ENCODE measurements at regions not wholly inside any gene's neighbourhood (a gene's known extent, or its start where the extent isn't known, plus 50 kb on each side); places are given as distances from the start of the nearest gene placed in this dataset.

DNA sequence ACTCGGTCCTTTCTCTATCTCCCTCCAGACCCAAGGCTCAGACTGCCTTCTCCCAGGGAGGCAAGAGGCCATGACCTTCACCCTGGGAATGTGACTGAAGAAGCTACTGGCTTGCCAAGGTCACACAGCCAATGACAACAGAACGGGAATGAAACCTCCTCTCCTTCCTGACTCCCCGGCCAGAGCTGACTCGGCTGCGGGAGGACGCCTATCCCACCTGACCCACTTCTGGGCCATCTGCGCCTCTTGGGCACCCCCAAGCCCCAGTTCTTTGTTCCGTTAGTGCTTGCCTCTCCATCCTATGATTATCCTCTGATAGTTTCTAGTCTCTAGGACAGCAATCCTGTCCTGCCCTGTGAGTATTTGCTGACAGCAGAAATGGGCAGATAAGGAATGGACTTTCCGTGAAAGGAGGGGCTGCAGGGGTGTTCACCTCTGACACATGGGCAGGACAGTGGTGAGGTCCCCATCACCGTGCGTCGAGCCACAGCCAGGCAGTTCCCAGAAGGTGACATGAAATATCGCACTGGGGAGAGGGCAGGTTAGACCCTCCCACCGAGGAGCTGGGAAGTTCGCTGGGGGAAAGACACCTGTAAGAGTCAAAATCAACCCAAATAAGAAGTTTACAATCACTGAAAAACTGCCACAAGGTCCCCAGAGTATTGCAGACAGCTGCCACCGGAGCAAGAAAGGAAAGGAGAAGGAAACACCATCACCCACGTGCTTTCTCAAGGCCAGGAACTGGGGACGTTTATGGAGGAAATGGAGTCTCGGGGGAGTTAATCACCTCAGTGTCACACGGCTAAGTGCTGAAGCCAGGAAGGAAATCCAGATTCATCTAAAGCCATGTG, 63.0 kb downstream of the INSIG1 start:
- peaks cover 34% of the 10 kb centered on the region for H3K27me3 Mint-ChIP-seq
- POLR2A ChIA-PET, result no interaction called here
- H3K4me3 Mint-ChIP-seq, result no peak overlapping the region
- H3K36me3 Mint-ChIP-seq (ENCODE audit: low read depth), result no peaks in the 10 kb centered on the region
- no peaks in the 10 kb centered on the region for H3K9me3 Mint-ChIP-seq
- no peak for DNase-seq
- H3K27ac Mint-ChIP-seq, result no peak overlapping the region
- H3K4me1 Mint-ChIP-seq, result peaks cover 2% of the 10 kb centered on the region
- CTCF ChIA-PET, result no interaction called here

DNA sequence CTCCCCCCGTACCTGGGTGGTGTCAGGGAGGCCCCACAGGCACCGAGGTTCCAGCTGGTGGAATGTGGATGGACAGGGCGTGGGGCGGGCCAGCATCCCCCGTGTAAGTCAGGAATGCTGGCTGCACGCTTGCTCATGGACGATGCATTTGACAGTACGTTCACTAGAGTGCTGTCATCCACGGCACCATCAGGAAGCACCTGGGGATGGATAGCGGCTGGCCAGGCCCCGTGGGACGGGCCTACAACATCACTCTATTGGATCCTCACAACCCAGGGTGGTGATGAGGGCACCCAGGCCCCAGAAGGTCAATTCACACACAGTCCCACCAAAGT, 63.6 kb downstream of the INSIG1 start:
- POLR2A ChIA-PET, result no interaction called here
- Mint-ChIP-seq H3K36me3 (ENCODE audit: low read depth) (no peaks in the 10 kb centered on the region), H3K9me3 (no peaks in the 10 kb centered on the region), H3K27me3 (peaks cover 34% of the 10 kb centered on the region), H3K4me1 (peaks cover 2% of the 10 kb centered on the region), H3K4me3 (no peak overlapping the region), H3K27ac (no peak overlapping the region)
- CTCF ChIA-PET, result no interaction called here
- no peak for DNase-seq

DNA sequence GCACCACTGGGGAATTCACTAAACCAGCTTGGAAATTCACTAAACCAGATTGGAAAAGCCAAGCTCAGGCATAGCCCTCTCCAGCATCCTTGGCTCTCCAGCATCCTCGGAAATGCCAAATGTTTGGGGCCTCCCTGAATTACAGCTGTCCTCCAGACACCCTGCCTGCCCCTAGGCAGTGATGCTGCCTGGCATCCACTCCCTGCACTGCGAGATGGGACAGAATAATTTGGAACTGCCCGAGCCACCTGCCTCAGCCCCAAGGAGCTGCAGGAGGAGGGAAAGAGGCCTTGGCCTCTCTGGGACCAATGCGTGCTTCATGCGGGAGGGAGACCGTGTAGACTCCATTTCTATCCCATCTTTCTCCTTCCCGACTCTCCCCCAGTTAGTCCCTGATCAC, 64.3 kb downstream of the INSIG1 start:
- no peak overlapping the region for H3K27ac Mint-ChIP-seq
- H3K36me3 Mint-ChIP-seq (ENCODE audit: low read depth), result no peaks in the 10 kb centered on the region
- POLR2A ChIA-PET, result no interaction called here
- DNase-seq, result no peak
- H3K9me3 Mint-ChIP-seq, result no peaks in the 10 kb centered on the region
- peaks cover 2% of the 10 kb centered on the region for H3K4me1 Mint-ChIP-seq
- CTCF ChIA-PET, result interaction anchor here (0.8 kb wide), 1 partner anchor 17 kb away, joined by 3 read pairs; no protein-coding TSS in a partner anchor
- H3K27me3 Mint-ChIP-seq, result peaks cover 34% of the 10 kb centered on the region
- H3K4me3 Mint-ChIP-seq, result no peak overlapping the region

DNA sequence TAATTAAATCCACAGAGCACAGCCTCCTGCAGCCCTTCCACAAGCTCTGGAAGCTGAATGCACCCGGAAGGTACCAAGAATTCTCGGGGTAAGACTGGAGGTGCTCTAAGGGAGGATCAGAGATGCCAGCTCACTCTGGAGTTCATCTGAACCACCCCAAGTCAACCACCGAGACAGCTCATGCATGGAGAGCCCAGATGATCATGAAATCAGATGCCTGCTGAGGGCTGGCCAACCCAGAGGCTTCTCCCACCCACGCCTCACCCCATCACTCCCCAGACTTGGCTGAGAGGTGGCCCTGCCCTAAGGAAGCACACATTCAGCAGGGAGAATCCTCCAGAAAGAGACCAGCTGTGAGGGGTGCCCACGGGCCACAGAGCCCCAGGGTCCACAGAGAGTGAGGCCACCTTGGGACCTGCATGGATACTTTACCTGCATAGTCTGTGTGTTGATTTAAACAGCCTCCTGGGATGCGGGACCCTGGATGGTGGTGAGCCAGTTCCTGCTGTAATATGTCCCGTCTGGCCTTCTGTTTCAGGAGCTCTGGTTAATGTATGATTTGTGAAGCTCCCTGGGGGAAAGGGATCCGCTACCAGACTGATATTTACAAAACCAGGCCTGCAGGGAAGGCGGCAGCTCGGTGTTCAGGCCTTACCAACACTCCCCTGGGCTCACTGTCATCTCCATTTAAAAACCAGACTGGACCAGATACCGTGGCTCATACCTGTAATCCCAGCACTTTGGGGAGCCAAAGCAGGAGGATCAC, 64.9 kb downstream of the INSIG1 start:
- H3K4me1 Mint-ChIP-seq, result peaks cover 2% of the 10 kb centered on the region
- H3K36me3 Mint-ChIP-seq (ENCODE audit: low read depth), result no peaks in the 10 kb centered on the region
- no peak overlapping the region for H3K27ac Mint-ChIP-seq
- no peak overlapping the region for H3K4me3 Mint-ChIP-seq
- CTCF ChIA-PET, result interaction anchor here (0.8 kb wide), 1 partner anchor 17 kb away, joined by 3 read pairs; no protein-coding TSS in a partner anchor
- H3K9me3 Mint-ChIP-seq, result no peaks in the 10 kb centered on the region
- H3K27me3 Mint-ChIP-seq, result peaks cover 34% of the 10 kb centered on the region
- POLR2A ChIA-PET, result no interaction called here
- DNase-seq, result no peak

DNA sequence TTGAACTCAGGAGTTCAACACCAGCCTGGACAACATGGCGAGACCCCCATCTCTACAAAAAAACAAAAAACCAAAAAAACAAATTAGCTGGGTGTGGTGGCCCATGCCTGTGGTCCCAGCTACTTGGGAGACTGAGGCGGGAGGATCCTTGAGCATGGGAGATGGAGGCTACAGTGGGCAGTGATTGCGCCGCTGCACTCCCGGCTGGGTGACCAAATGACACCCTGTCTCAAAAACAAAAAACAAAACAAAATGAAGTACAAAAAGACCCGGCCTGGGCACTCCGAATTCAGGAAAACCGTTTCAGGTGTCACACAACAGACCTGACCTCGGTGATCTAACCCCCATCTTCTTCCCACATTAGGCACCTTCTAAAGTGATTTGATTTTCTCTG, 65.5 kb downstream of the INSIG1 start:
- H3K9me3 Mint-ChIP-seq, result no peaks in the 10 kb centered on the region
- H3K36me3 Mint-ChIP-seq (ENCODE audit: low read depth), result no peaks in the 10 kb centered on the region
- H3K27me3 Mint-ChIP-seq, result peaks cover 34% of the 10 kb centered on the region

DNA sequence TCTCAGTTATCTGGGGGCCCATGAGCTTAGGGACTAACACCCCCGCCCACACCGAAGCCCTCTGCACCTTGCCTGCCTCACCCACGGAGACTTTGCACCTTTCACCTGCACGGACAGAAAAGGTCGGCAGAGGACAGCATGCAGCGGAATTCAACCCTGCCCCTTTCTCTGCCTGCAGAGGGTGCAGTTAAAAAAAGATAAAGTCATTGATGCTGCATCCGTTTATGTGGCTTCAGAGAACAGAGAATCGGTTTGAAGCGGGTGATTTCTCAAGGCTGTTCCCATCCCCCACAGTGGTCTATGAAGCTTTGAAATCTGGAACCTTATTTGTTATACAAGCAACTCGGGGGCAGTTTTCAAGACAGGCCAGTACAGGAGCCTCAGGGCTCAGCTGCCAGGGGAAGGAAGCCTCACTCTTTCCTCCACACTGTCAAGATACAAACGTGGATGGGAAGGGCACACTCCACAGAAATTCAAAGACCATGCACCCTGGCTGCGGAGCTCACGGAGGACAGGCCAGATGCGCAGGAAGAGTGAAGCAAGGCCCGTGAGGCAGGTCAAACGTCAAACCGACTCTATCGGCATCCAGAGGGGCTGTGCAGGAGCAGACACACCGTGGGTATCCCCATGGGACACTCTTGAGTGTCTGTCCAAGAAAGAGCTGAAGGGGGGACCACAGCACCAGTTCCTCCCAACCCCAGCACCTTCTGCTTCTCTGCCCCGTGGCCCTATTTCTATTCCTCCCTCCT, 66.3 kb downstream of the INSIG1 start:
- H3K36me3 Mint-ChIP-seq (ENCODE audit: low read depth), result no peaks in the 10 kb centered on the region
- H3K27ac Mint-ChIP-seq, result no peak overlapping the region
- H3K9me3 Mint-ChIP-seq, result no peaks in the 10 kb centered on the region
- DNase-seq, result no peak
- CTCF ChIA-PET, result interaction anchor here (1.8 to 2.0 kb wide), 2 partner anchors 19 to 437 kb away, joined by 5 to 8 read pairs; no protein-coding TSS in a partner anchor
- peaks cover 36% of the 10 kb centered on the region for H3K27me3 Mint-ChIP-seq
- no peak overlapping the region for H3K4me3 Mint-ChIP-seq
- H3K4me1 Mint-ChIP-seq, result no peaks in the 10 kb centered on the region
- POLR2A ChIA-PET, result interaction anchor here (1.4 kb wide), 1 partner anchor 65 kb away, joined by 3 read pairs; no protein-coding TSS in a partner anchor

More for the DNA sequence above, 65.5 kb downstream of the INSIG1 start:
- Mint-ChIP-seq H3K27ac (no peak overlapping the region), H3K4me3 (no peak overlapping the region), H3K4me1 (no peaks in the 10 kb centered on the region)
- DNase-seq, result no peak
- CTCF ChIA-PET, result no interaction called here
- POLR2A ChIA-PET, result no interaction called here

DNA sequence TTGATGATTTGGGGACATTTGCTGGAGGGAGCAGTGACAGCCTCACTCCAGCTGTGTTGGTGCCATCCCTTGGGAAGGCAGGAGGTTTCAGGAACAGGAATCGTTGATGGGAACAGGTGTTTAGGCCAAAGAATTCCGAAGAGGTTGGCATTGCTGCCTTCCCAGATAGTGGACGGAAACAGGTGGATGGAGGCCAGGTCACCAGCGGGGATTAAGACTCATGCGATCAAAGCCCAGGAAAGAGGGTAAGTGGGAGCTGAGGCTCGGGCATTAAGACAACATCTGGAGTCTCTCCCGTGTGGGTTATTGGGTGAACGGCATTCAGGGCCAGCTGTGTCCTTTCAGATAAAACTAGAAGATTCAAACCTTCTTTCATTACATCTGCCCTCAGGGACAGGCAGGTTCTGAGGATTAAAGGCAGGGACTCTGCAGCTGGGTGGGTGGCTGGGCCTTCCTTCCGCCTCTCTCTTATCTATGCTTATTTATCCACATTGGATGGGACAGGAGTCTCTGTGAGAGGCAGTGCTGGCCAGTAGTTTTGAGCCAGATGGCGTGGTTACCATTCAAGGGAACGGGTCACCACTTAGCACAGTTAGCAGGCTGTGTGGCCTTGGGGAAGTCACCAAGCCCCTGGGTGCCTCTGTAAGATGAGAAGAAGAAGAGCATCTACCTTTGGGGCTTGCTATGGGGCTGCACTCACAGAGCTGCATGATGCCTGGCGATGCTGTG, 67.6 kb downstream of the INSIG1 start:
- Mint-ChIP-seq H3K27me3 (peaks cover 41% of the 10 kb centered on the region), H3K9me3 (no peaks in the 10 kb centered on the region), H3K4me3 (no peak overlapping the region), H3K4me1 (no peaks in the 10 kb centered on the region), H3K27ac (no peak overlapping the region), H3K36me3 (ENCODE audit: low read depth) (no peaks in the 10 kb centered on the region)
- POLR2A ChIA-PET, result interaction anchor here (1.4 kb wide), 1 partner anchor 66 kb away, joined by 3 read pairs; no protein-coding TSS in a partner anchor
- DNase-seq, result no peak
- CTCF ChIA-PET, result interaction anchor here (1.8 to 2.0 kb wide), 2 partner anchors 20 to 438 kb away, joined by 5 to 8 read pairs; no protein-coding TSS in a partner anchor

DNA sequence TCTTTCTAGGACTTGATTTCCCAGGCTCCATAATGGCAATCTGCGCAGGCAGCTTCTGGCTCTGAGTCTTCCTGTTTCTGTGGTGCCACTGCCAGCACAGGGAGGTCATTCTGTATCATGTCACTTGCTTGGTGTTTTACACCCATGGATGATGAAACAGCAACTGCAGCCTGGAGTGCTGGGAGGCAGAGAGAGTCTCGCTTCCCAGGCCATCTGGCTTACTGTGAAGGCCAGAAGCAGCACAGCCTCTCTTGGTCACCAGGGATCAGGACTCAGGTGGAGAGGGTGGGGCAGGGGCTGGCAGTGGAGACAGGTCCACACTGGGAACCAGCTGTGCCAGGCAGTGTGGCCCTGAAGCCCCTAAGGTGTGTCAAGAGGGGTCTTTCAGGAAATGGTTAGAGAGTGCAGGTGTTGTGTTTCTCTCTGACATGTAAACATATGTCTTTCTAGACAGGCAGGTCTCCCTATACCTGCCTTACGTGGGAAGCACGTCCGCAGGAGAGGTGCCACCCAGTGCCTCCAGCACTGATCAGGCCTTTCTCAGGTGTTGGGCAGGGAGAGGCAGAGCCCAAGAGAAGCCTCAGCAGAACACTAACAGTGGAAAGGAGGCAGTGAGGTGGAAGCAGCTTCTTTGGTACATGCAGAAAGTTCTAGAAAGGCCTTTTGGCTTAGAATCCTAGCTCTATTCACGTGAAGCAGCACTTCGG, 71.4 kb downstream of the INSIG1 start:
- CTCF ChIA-PET, result interaction anchor here (0.7 kb wide), 1 partner anchor 112 kb away, joined by 3 read pairs; no protein-coding TSS in a partner anchor
- no peak overlapping the region for H3K4me3 Mint-ChIP-seq
- POLR2A ChIA-PET, result no interaction called here
- peaks cover 4% of the 10 kb centered on the region for H3K36me3 Mint-ChIP-seq (ENCODE audit: low read depth)
- peaks cover 50% of the 10 kb centered on the region for H3K27me3 Mint-ChIP-seq
- H3K4me1 Mint-ChIP-seq, result peaks cover 12% of the 10 kb centered on the region
- H3K9me3 Mint-ChIP-seq, result no peaks in the 10 kb centered on the region
- no peak overlapping the region for H3K27ac Mint-ChIP-seq
- DNase-seq, result no peak

DNA sequence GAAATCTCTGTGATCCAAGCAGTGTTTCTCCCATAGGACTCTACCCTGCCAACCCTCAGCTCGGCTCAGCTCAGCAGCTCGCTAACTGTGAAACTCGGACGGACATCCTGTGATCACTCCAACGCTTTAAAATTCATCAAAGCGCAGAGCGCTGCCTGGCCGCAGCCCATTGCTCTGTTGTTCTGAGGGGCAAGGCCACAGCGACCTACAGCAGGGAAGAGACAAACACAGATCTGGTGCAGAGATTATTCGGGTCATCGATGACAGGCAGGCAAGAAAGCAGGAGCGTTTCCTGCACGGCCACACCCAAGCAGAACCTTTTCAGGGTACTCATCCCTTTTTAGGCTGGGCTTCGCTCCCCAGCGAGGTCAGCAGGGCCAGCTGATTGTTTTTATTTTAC, 72.1 kb downstream of the INSIG1 start:
- Mint-ChIP-seq H3K4me3 (no peak overlapping the region), H3K9me3 (no peaks in the 10 kb centered on the region), H3K36me3 (ENCODE audit: low read depth) (peaks cover 4% of the 10 kb centered on the region), H3K27ac (no peak overlapping the region), H3K27me3 (peaks cover 49% of the 10 kb centered on the region), H3K4me1 (peaks cover 16% of the 10 kb centered on the region)
- CTCF ChIA-PET, result interaction anchor here (0.7 kb wide), 1 partner anchor 112 kb away, joined by 3 read pairs; no protein-coding TSS in a partner anchor
- POLR2A ChIA-PET, result no interaction called here
- no peak for DNase-seq

DNA sequence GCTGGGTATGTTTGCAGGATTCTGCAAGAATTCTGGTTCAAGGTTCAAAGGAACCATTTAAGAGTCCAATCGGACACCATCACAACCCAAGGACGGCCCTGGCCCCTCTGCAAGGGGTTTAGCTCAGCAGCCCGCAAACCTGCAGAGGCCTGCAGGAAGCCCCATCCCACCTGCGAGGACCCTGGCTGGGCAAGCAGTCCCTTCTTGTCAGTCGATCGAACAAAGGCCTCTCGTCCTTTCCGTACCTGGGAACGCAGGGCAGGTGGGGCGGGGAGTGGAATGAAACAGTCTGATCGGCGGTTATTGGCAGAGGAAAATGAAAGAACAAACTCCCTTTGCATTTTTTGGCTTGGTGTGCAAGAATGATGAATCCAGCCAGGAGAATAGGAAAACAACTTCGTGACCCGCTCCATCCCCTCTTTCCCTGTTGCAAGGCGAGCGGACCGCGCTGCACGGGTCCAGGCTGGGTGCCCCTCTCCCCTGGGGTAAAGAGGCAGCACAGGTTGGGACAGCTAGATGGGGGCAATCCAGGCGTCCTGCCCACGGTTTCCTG, 73.7 kb downstream of the INSIG1 start:
- peaks cover 61% of the 10 kb centered on the region for H3K27me3 Mint-ChIP-seq
- peaks cover 31% of the 10 kb centered on the region for H3K4me1 Mint-ChIP-seq
- ChIA-PET POLR2A (no interaction called here), CTCF (interaction anchor here (1.0 to 1.3 kb wide), 4 partner anchors 9 to 458 kb away, joined by 4 to 7 read pairs (median 5); no protein-coding TSS in a partner anchor)
- H3K4me3 Mint-ChIP-seq, result no peak overlapping the region
- no peak for DNase-seq
- H3K36me3 Mint-ChIP-seq (ENCODE audit: low read depth), result peaks cover 4% of the 10 kb centered on the region
- no peak overlapping the region for H3K27ac Mint-ChIP-seq
- H3K9me3 Mint-ChIP-seq, result no peaks in the 10 kb centered on the region

DNA sequence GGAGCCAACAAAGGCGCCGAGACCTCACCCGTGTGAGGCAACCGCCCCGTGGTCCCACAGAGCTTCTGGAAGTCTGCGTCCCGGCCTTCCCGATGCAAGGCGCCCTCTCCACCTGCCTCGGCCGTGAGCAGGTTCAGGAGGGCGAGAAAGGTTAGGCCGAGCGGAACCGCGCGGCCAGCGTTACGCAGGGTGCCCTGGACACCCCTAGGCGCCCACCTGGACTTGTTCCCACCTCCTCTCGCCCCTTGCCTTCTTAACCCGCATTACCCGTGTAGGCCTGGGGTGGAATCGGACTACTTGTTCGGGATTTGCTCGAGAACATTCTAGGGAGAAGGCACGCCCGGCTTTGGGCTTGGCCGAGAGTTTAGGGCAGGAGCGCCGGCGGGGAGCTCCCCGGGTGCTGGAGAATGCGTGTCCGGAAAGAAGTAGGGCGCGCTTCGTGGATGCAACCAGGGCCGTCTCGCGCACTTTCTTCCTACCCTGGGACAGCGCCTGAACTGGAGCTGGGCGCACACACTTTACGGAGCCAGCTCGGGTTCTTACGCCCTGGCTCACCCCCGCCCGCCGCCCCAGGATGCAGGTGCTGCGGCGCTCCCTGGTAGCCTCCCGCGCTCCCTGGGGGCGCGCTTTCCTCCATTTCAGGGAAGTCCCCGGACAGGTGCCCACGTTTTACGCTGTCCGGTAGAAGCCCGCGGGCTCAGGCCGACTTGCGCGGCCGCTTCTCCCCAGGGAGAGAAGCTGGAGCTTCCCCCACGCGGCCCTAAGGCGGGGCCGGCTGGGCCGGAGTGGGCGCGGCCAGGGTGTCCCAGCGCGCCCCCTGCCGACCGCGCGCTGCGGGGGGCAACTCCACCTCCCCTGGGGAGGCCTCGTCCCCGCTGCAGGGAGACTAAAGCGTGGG, 74.5 kb downstream of the INSIG1 start:
- no peaks in the 10 kb centered on the region for H3K9me3 Mint-ChIP-seq
- peaks cover 68% of the 10 kb centered on the region for H3K27me3 Mint-ChIP-seq
- H3K36me3 Mint-ChIP-seq (ENCODE audit: low read depth), result peaks cover 4% of the 10 kb centered on the region
- DNase-seq, result no peak
- ChIA-PET POLR2A (no interaction called here), CTCF (interaction anchor here (1.0 to 1.3 kb wide), 4 partner anchors 9 to 458 kb away, joined by 4 to 7 read pairs (median 5); no protein-coding TSS in a partner anchor)
- peaks cover 31% of the 10 kb centered on the region for H3K4me1 Mint-ChIP-seq
- H3K27ac Mint-ChIP-seq, result no peak overlapping the region
- no peak overlapping the region for H3K4me3 Mint-ChIP-seq
